GM19035 (cell line): ENCODE measurements at regions not wholly inside any gene's neighbourhood (a gene's known extent, or its start where the extent isn't known, plus 50 kb on each side); places are given as distances from the start of the nearest gene placed in this dataset.

Experiments used
- ATAC-seq: cut with Tn5 transposase; IDR thresholded peaks from one replicate; pipeline ENCODE4 v1.9.1; 2021; ENCODE audit not compliant: unreplicated experiment

GRCh38 chr4:111986095-111986494 is 159.2 kb upstream of the FAM241A start:
- ATAC-seq: no peak

GRCh38 chr4:111988514-111988913 is 156.7 kb upstream of the FAM241A start:
- no peak for ATAC-seq

GRCh38 chr4:111989817-111990216 is 155.4 kb upstream of the FAM241A start:
- no peak for ATAC-seq

GRCh38 chr4:111991163-111991562 is 154.1 kb upstream of the FAM241A start:
- peak; percentile 93 for ATAC-seq

GRCh38 chr4:111991797-111992196 is 153.5 kb upstream of the FAM241A start:
- no peak for ATAC-seq

GRCh38 chr4:111992351-111993168 is 152.7 kb upstream of the FAM241A start:
- ATAC-seq: no peak

GRCh38 chr4:111994392-111994791 is 150.9 kb upstream of the FAM241A start:
- no peak for ATAC-seq

- ATAC-seq: no peak
Observed at GRCh38 chr4:111997785-111998184, 147.5 kb upstream of the FAM241A start.

GRCh38 chr4:111999801-112000200 is 145.5 kb upstream of the FAM241A start:
- ATAC-seq: no peak

GRCh38 chr4:112001041-112001440 is 144.2 kb upstream of the FAM241A start:
- ATAC-seq: no peak

GRCh38 chr4:112002248-112002661 is 143.0 kb upstream of the FAM241A start:
- ATAC-seq: no peak

- no peak for ATAC-seq
Observed at GRCh38 chr4:112003231-112003907, 141.9 kb upstream of the FAM241A start.

GRCh38 chr4:112005027-112005426 is 140.2 kb upstream of the FAM241A start:
- ATAC-seq: no peak

GRCh38 chr4:112007391-112007790 is 137.9 kb upstream of the FAM241A start:
- ATAC-seq: no peak

- ATAC-seq: no peak
Observed at GRCh38 chr4:112015960-112016359, 129.3 kb upstream of the FAM241A start.

GRCh38 chr4:112023402-112023950 is 121.8 kb upstream of the FAM241A start:
- no peak for ATAC-seq

GRCh38 chr4:112026058-112026457 is 119.2 kb upstream of the FAM241A start:
- no peak for ATAC-seq

GRCh38 chr4:112029771-112030171 is 115.5 kb upstream of the FAM241A start:
- ATAC-seq: no peak

GRCh38 chr4:112031712-112032328 is 113.4 kb upstream of the FAM241A start:
- peak; percentile 76 for ATAC-seq

- ATAC-seq: no peak
Observed at GRCh38 chr4:112036886-112037285, 108.4 kb upstream of the FAM241A start.

GRCh38 chr4:112038861-112039260 is 106.4 kb upstream of the FAM241A start:
- ATAC-seq: no peak

- peak; percentile 67 for ATAC-seq
Observed at GRCh38 chr4:112049119-112049518, 96.1 kb upstream of the FAM241A start.
